ENCODE measurements at regions not wholly inside any gene's neighbourhood (a gene's known extent, or its start where the extent isn't known, plus 50 kb on each side); places are given as distances from the start of the nearest gene placed in this dataset.

DNA sequence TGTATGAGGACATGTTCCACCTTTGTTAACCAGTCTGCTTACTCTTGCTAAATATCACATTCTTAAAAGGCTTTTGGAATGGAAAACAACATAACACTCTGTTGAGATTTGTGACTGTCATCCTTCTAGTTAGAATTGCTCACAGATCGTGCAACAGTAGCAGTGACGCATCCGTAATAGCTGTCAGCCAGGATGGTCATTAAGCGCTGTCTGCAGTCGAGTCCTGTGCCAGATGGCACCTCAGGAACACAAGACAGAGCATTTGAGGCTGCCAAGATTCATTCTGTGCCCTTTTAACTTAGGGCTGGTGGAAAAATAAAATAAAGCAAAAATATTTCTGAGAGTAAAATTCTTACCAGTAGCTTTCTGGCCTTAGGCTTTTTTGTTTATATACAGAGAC lies 348.6 kb downstream of the ANKRD7 start:
- DNase-seq (ENCODE audit: low read depth) = no peak

DNA sequence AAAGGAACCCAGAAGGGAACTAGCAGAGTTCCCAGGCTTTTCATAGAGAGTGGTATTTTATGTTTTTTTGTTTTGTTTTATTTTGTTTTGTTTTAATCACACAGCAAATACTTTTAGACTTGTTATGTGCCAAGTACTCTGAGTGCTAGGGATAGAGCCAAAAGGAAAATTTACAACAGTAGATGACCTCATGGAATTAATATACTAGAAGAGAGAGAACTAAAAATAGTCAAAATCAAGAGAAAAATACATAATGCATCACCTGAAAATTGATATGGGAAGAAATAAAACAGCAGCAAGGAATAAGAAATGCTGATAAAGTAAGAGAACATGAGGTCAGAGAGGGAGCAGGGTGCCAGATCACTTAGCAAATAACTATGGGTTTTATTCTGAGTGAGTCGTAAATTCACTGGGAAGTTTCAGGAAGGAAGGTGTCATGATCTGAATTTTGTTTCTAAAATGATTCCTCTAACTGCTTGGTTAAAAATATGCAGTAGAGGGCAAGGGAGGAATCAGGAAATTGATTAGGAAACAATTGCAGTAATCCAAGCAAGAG lies 351.0 kb downstream of the ANKRD7 start:
- no peak for DNase-seq (ENCODE audit: low read depth)

DNA sequence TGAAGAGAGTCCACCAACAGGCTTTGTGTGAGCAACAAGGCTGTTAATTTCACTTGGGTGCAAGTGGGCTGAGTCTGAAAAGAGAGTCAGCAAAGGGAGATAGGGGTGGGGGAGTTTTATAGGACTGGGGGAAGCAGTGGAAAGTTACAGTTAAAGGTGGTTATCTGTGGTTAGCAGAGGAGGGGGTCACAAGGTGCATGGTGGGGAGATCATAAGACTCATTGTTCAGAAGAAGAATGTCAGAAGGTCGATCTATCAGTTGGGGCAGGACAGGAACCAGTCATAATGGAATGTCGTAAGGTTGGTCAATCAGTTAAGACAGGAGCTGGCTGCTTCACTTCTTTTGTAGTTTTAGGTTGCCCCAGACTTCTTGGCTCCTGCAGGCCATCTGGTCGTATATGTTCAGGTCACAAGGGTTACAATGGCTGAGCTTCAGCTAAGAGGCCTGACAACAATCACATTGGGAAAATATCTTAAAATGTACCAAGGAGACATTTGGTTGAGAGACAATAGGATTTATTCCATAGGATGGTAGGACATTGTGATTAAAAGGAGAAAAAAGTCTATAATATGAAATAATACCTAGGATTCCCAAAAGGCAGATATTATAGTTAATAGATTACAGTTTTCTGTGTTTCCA lies 356.4 kb downstream of the ANKRD7 start:
- no peak for DNase-seq (ENCODE audit: low read depth)

DNA sequence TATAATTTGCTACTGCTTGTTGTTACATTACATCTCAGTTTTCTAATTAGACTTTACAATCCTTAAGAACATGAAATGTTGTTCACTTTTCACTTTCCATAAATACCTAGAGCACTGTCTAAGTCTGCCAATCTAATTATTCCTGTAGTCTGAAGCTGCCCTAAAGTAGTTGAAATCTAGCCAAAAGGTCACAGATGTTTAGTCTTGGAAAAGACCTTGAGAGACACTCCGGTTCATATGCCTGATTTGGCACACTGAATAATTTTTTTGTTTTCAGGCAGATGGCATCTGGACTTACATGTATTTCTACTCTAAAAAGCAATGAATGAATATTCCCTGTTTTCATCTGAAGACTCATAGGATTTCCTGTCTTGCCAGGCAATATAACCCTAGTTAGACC lies 359.1 kb downstream of the ANKRD7 start:
- DNase-seq (ENCODE audit: low read depth) = no peak

- DNase-seq (ENCODE audit: low read depth) = no peak
Measured at GRCh38 chr7:118586248-118586647, 361.7 kb downstream of the ANKRD7 start.

DNA sequence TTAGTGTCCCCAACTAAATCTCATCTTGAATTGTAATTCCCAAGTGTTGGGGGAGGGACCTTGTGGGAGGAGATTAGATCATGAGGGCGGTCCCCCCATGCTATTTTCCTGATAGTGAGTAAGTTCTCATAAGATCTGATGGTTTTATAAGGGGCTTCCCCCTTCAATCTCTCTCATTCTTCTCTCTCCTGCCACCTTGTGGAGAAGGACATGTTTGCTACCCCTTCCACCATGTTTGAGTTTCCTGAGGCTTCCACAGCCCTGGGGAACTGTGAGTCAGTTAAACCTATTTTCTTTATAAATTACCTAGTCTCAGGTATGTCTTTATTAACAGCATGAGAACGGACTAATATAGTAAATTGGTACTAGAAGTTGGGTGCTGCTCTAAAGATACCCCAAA lies 365.6 kb downstream of the ANKRD7 start:
- no peak for DNase-seq (ENCODE audit: low read depth)

DNA sequence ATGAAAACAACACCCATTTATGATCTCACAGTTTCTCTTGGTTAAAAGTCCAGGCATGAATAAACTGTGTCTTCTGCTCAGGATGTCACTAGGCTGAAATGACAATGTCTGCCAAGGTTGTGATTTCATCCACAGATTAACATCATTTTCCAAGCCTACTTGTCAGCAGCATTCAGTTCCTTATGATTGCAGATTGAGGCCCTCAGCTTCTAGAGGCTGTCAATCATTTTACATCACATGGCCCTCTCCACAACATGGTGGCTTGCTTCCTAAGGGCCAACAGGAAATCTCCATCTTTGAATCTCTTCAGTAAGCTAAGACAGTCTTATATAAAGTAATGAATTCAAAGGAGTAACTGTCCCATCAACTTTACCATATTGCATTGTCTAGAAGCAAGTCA lies 377.6 kb downstream of the ANKRD7 start:
- DNase-seq (ENCODE audit: low read depth) = no peak

- no peak for DNase-seq (ENCODE audit: low read depth)
Measured at GRCh38 chr7:118606602-118607001, 382.1 kb downstream of the ANKRD7 start.

- DNase-seq (ENCODE audit: low read depth) = no peak
Measured at GRCh38 chr7:118609207-118609606, 384.7 kb downstream of the ANKRD7 start.

GRCh38 chr7:118615681-118616080 lies 391.2 kb downstream of the ANKRD7 start:
- no peak for DNase-seq (ENCODE audit: low read depth)

DNA sequence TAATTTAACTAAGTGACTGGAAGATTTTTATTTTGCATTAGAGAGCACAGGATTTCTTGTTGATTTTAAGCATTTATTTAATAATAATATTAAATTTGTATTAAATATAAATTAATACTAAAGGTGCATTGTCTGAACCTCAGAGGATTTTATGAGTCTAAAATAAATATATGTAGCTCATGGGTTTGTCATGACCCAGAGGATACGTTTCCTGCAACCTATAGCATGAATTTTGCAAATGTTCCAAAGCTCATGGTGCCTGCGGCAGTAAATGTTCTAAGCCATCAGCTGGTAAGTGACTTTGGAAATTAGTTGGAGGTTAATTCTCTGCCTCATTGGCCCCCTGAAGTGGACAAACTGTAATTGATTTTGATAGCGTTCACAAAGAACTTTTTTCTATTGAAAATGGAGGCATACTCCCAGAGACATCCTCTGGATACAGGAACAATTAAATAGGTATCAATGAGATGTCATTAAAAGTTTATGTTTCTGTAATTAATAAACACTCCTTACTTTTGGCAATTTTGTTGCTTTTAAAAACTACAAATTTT lies 397.4 kb downstream of the ANKRD7 start:
- no peak for DNase-seq (ENCODE audit: low read depth)

DNA sequence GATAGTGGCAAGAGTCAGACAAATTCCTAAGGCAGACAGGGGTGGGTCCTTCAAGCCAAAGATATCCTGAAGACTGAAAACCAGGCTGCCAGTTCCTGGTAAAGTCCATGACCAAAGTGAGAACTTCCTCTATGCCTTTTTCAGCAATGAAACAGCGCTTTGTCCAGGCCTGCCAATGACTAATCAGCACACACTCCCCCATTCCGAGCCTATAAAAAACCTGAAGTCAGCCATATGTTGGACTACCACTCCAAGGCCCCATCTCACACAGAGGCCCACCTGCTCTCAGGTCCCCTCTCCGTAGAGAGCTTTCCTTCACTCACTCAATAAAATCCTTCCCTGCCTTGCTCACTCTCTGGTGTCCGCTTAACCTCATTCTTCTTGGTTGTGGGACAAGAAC lies 402.2 kb downstream of the ANKRD7 start:
- DNase-seq (ENCODE audit: low read depth) = no peak

DNA sequence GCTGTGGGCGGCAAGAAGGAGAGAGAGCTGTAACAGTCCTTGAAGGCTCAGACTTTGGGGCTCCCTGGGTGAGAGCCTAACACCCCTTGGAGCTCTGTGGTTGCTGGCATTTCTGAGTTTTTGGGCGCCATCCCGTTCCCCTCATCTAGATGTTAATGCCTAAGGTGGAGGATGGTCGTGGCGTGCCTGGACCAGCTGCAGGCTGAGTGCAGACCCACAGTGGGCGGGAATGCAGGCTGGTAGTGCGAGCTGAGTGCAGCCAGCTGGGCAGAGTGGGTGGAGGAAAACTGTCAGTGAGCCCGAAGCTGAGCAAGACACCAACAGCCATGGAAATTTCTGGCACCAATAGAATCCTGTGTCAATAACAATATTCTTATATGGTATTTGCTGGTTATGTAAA lies 403.0 kb downstream of the ANKRD7 start:
- no peak for DNase-seq (ENCODE audit: low read depth)

DNA sequence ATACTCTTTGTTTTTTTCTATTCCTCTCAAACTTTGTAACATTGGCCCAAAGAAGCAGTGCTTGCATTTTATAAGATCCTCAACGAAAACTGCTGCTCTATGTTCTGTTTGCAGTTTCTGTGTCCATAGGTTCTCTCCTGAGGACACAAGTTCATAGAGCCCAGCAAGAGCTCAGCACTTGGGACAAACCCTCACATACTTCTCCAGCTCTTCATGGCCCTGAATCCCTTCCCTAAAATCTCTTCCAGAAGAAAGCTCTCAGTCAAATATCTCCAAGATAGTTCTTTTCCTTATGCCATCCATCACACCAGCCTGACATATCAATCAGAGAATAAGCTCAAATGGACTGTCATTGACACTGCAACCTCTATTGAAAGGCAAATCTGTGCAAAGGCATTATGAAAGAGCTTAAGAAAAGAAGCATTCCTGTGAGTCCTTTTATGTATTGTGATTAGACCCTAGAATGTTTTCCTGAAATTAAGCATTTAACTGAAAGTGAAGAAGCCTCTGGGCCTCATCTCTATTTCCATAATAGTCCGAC lies 405.5 kb downstream of the ANKRD7 start:
- DNase-seq (ENCODE audit: low read depth) = no peak

DNA sequence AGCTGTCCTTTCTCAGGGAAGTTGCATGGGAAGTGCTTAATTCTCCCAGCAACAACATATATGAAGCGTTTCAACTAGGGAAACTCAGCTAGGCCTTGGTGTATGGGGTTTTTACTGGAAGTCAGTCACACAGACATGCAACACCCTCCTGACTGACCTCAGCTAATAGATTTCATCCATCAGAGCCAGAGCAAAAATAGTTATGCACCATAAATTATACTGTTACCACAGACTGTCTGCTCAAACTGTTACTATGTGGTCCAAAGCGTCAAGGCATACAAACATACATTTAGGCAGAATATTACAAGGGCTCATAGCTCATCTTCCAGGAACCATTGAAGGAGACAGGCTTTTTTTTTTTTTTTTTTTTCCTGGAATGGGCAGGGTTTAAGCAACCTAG lies 417.9 kb downstream of the ANKRD7 start:
- DNase-seq (ENCODE audit: low read depth) = no peak

DNA sequence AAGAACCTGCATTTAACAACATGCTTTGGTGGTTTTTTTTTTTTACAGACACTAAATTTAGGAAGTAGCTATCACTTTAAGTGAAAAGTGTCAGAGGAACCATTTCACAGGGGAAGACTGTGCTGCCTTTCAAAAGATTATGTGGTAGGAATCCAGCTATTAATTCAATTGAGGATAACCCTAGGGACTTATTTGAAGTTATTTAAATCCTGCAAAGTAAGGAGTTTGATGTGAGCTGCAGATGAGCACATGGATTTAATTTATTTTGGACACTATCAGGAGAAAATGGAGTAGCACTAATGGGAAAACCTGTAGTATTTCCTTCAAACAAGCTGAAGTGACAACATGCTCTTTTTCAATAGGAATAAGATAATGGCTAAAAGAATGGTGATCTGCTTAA lies 419.8 kb downstream of the ANKRD7 start:
- DNase-seq (ENCODE audit: low read depth) = no peak

- no peak for DNase-seq (ENCODE audit: low read depth)
Measured at GRCh38 chr7:118648002-118648401, 423.5 kb downstream of the ANKRD7 start.

DNA sequence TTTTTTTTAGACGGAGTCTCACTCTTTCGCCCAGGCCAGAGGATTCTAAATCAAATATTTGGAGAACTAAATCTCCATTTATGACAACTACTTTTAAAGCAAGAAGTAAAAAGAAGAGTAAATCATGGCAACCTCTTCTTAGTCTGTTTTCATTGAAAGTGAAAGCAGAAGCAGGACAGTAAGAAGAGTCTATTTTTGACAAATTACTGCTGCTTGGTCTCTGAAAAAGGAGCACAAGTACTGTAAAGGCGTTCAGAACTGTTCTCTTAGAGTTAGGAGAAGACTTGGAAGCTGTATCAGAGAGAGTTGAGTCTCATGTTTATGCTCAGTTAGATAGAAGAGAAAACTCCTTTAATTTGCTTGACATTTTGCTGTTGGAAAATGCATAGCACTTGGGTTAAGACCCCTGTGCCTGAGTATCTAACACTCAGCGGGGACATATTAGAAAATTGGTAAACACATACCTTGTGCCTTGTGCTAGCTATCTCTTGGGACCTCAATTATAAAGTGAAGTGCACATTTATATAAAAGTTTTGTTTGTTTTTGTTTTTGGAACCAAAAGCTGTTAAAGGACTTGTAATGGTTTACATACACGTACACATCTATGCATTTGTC lies 433.0 kb downstream of the ANKRD7 start:
- no peak for DNase-seq (ENCODE audit: low read depth)

DNA sequence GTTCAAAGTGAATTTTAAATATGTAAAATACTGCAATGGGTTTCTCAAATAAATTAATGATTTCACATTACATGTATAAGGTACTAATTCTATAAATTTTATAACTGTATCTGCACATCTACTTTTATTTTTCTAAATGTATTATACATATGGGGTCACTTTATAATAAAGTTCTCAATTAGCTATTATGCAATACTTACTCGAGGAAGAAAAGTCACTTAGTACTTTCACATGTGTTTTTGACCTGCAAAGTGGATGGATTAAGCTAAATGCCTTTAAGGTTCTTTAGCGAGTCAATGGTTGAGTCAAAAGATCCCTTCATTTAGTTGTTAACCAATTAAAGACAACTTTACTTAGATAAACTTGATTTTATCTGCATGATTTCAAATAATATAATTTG lies 437.8 kb downstream of the ANKRD7 start:
- no peak for DNase-seq (ENCODE audit: low read depth)

- no peak for DNase-seq (ENCODE audit: low read depth)
Measured at GRCh38 chr7:118664498-118664897, 440.0 kb downstream of the ANKRD7 start.

DNA sequence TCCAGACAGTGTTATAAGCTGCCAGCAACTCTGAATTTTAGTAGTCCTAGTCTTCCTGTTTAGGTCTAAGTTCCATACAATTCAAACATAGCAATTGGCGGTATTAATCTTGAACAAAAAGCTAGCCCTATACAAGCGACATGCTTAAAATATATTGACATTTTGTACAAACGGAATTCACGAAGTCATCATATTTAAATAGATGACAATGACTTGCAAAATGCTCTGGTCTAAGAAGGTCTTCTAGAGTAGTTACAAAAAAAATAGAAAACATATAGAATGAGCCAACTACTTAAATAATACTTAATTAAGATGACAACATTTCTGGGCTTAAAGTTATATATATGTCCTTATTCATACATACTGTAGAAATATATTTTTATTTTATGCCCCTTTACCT lies 446.6 kb downstream of the ANKRD7 start:
- no peak for DNase-seq (ENCODE audit: low read depth)

DNA sequence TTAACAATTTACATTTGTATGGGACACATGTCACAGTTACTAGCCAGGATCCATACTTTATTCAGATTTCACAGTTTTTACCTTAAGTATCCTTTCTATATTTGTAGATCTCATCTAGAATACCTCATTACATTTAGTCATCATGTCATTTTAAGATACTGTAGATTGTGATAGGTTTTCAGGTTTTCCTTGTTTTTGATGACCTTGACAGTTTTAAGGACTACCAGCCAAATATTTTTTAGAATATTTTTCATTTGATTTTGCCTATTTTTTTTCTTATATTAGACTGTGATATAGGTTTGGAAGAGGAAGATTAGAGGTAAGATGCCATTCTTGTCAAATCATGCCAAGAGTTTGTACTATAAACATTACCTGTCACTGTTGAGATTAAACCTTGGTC lies 460.3 kb downstream of the ANKRD7 start:
- no peak for DNase-seq (ENCODE audit: low read depth)

GRCh38 chr7:118689403-118689802 lies 464.9 kb downstream of the ANKRD7 start:
- DNase-seq (ENCODE audit: low read depth) = no peak

All from HS-5 (cell line).